HCT116 (cell line): ENCODE measurements at regions not wholly inside any gene's neighbourhood (a gene's known extent, or its start where the extent isn't known, plus 50 kb on each side); places are given as distances from the start of the nearest gene placed in this dataset.
"Not testable (repeated sequence)": the region's sequence is repeated elsewhere in the genome, so short reads cannot be mapped to it uniquely, and the experiment has no call there.

Source experiments
- ATAC-seq: fragments of 200-7000 bp; cut with Tn5 transposase; 2 replicates; pipeline ENCODE4 v1.9.1; 2020; ENCODE audit warnings: mild to moderate bottlenecking, moderate library complexity
- BruUV-seq: library from RNA; stranded (reverse); fragments of 400-500 nt; replicated peaks from 2 replicates; lab custom pipeline; 2021; lab: Mats Ljungman, UMichigan
- CTCF ChIA-PET: fragments of 300-600 bp; sonication (Branson Sonifier 250); formaldehyde crosslinking; loops from one replicate; lab custom pipeline; 2021; ENCODE audit warnings: antibody characterized with exemption; lab: Charles Lee
- POLR2A ChIA-PET: fragments of 300-600, 350-600 bp; sonication (Branson Sonifier 250); formaldehyde crosslinking; loops from one replicate; lab custom pipeline; 2021; ENCODE audit warnings: antibody characterized with exemption; lab: Charles Lee
- RAD21 ChIA-PET, 2 experiments: fragments of 300-600 bp; sonication (Branson Sonifier 250); formaldehyde crosslinking; loops; one replicate each; lab custom pipeline; 2023; ENCODE audit warnings: low total read pairs in 2 of 2; ENCODE audit not compliant: uncharacterized antibody in 2 of 2, unreplicated experiment in 2 of 2, low non-redundant PET in 1 of 2; lab: Charles Lee
- DNase-seq: peaks from one replicate; pipeline ENCODE4 v3.0.0-alpha.2; 2010; ENCODE audit warnings: low read depth, low spot score
- H2AFZ ChIP-seq: fragments of 200-600 bp; shearing (Covaris generic), sonication (generic); 2 replicates; pipeline ENCODE4 v1.6.1; 2017; ENCODE audit warnings: low read depth, mixed run types, mixed read lengths, antibody characterized with exemption, low read length; ENCODE audit not compliant: poor library complexity, severe bottlenecking
- H3K27ac ChIP-seq: 2 replicates; pipeline ENCODE4 v1.5.1; 2012; ENCODE audit warnings: low read depth, low read length
- H3K27me3 ChIP-seq: fragments of 200-600 bp; sonication (generic); 2 replicates; pipeline ENCODE4 v1.6.1; 2016; ENCODE audit warnings: mixed run types, low read length, mixed read lengths; ENCODE audit not compliant: insufficient read depth
- H3K36me3 ChIP-seq, 2 experiments: fragments of 200-500 bp in 1 of 2; fragments of 200-600 bp in 1 of 2; sonication (Bioruptor generic) in 1 of 2; sonication (generic) in 1 of 2; 2 replicates each; pipeline versions ENCODE4 v1.5.1 to v1.6.1; 2014 to 2016; ENCODE audit warnings: low read length in 2 of 2, inconsistent platforms in 1 of 2, mixed read lengths in 1 of 2, mixed run types in 1 of 2; ENCODE audit not compliant: insufficient read depth in 2 of 2, control insufficient read depth in 1 of 2
- H3K4me1 ChIP-seq, 2 experiments: fragments of 200-600 bp in 1 of 2; sonication (generic) in 1 of 2; 2 replicates each; pipeline versions ENCODE4 v1.5.1 to v1.6.1; 2012 to 2017; ENCODE audit warnings: low read length in 2 of 2, inconsistent platforms in 1 of 2, mild to moderate bottlenecking in 1 of 2, mixed read lengths in 1 of 2, mixed run types in 1 of 2, moderate library complexity in 1 of 2; ENCODE audit not compliant: insufficient read depth in 2 of 2, control insufficient read depth in 1 of 2
- H3K4me2 ChIP-seq: fragments of 200-600 bp; sonication (generic); 2 replicates; pipeline ENCODE4 v1.6.1; 2017; ENCODE audit warnings: mixed run types, low read length, mixed read lengths
- H3K4me3 ChIP-seq, 2 experiments: fragments of 200-600 bp in 1 of 2; sonication (generic) in 1 of 2; replicated peaks in 1 of 2; 2 replicates each; pipeline ENCODE4 v1.5.1; 2011 to 2016; ENCODE audit warnings: low read length in 2 of 2, control low read depth in 1 of 2, low read depth in 1 of 2, mild to moderate bottlenecking in 1 of 2, mixed read lengths in 1 of 2, mixed run types in 1 of 2
- H3K79me2 ChIP-seq: fragments of 200-600 bp; sonication (generic); 2 replicates; pipeline ENCODE4 v1.6.1; 2017; ENCODE audit warnings: mild to moderate bottlenecking, mixed run types, low read length, moderate library complexity, mixed read lengths; ENCODE audit not compliant: insufficient read depth
- H3K9ac ChIP-seq: fragments of 200-600 bp; sonication (generic); 2 replicates; pipeline ENCODE4 v1.6.1; 2016; ENCODE audit warnings: low read length, mixed read lengths
- H3K9me2 ChIP-seq: fragments of 200-600 bp; sonication (generic), shearing (Covaris generic); 2 replicates; pipeline ENCODE4 v1.6.1; 2017; ENCODE audit warnings: mixed run types, mild to moderate bottlenecking, moderate library complexity; ENCODE audit not compliant: insufficient read depth
- H3K9me3 ChIP-seq, 2 experiments: fragments of 200-500 bp in 1 of 2; fragments of 200-600 bp in 1 of 2; sonication (Bioruptor generic) in 1 of 2; sonication (generic) in 1 of 2; 2 replicates each; pipeline ENCODE4 v1.6.1; 2014 to 2017; ENCODE audit warnings: low read length in 2 of 2, mixed read lengths in 2 of 2, inconsistent platforms in 1 of 2, low read depth in 1 of 2, mild to moderate bottlenecking in 1 of 2, mixed run types in 1 of 2, moderate library complexity in 1 of 2; ENCODE audit not compliant: control insufficient read depth in 1 of 2, insufficient read depth in 1 of 2
- H4K20me1 ChIP-seq: fragments of 200-600 bp; sonication (generic), shearing (Covaris generic); 2 replicates; pipeline ENCODE4 v1.6.1; 2017; ENCODE audit warnings: mixed run types, mild to moderate bottlenecking, moderate library complexity; ENCODE audit not compliant: insufficient read depth
- ATF3 ChIP-seq: IDR thresholded peaks from 2 replicates; pipeline ENCODE4 v1.6.1; 2012
- CBX3 ChIP-seq: IDR thresholded peaks from 2 replicates; pipeline ENCODE4 v1.6.1; 2012; ENCODE audit warnings: low read depth
- ELF1 ChIP-seq: IDR thresholded peaks from 2 replicates; pipeline ENCODE4 v1.6.1; 2012; ENCODE audit warnings: low read depth, borderline replicate concordance
- EZH2phosphoT487 ChIP-seq: fragments of 200-600 bp; IDR thresholded peaks from 2 replicates; pipeline ENCODE4 v1.6.1; 2018; ENCODE audit warnings: antibody characterized with exemption, borderline replicate concordance
- FOSL1 ChIP-seq: IDR thresholded peaks from 2 replicates; pipeline ENCODE4 v1.6.1; 2012; ENCODE audit warnings: low read depth
- JUND ChIP-seq: IDR thresholded peaks from 2 replicates; pipeline ENCODE4 v1.6.1; 2012
- POLR2A ChIP-seq: IDR thresholded peaks from 2 replicates; pipeline ENCODE4 v1.7.0; 2011; ENCODE audit warnings: borderline replicate concordance; ENCODE audit not compliant: insufficient read depth, insufficient read length; ENCODE audit errors: extremely low read depth
- POLR2AphosphoS5 ChIP-seq: IDR thresholded peaks from 2 replicates; pipeline ENCODE4 v1.6.1; 2011; ENCODE audit warnings: mild to moderate bottlenecking, low read depth, low read length, moderate library complexity
- RAD21 ChIP-seq: IDR thresholded peaks from 2 replicates; pipeline ENCODE4 v1.6.1; 2012; ENCODE audit warnings: low read depth, mild to moderate bottlenecking
- REST ChIP-seq: IDR thresholded peaks from 2 replicates; pipeline ENCODE4 v1.6.1; 2012; ENCODE audit warnings: low read depth
- SP1 ChIP-seq: IDR thresholded peaks from 2 replicates; pipeline ENCODE4 v1.6.1; 2012; ENCODE audit warnings: low read depth
- YY1 ChIP-seq: IDR thresholded peaks from 2 replicates; pipeline ENCODE4 v1.6.1; 2011; ENCODE audit warnings: low read length, low read depth, moderate library complexity, mild to moderate bottlenecking; ENCODE audit not compliant: insufficient replicate concordance; ENCODE audit errors: extremely low read depth
- intact Hi-C: fragments of 100-400 bp; cut with micrococcal nuclease; formaldehyde crosslinking; loops from 2 replicates; pipeline ENCODE4 v1.10.0; 2022
- TF ChIP-seq, protein P1 (sequence below): IDR thresholded peaks from 2 replicates; pipeline ENCODE4 v1.6.1; 2011; ENCODE audit warnings: mild to moderate bottlenecking, low read length, moderate library complexity; ENCODE audit not compliant: insufficient replicate concordance; ENCODE audit errors: extremely low read depth
- TF ChIP-seq, protein P2 (sequence below): IDR thresholded peaks from 2 replicates; pipeline ENCODE4 v1.6.1; 2012

DNA sequence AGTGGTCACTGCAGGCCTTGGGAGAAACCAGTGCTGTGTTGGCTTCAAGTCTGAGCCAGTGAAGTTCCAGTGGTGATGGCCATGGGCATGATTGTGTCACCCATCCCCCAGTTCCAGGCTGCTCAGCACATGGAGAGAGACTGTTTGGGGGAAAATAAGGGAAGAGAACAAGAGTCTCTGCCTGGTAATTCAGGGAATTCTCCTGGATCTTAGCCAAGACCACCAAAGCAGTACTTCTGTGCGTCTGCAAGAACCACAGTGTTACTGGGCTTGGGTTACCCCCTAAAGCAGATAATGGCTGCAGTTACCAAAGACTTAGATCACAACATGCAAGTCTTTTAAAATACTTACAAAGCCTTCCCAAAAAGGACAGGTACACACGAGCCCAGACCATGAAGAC is 225.0 kb upstream of the SEMA3C start:
- Histone ChIP-seq H2AFZ (no peak overlapping the region), H4K20me1 (no peaks in the 10 kb centered on the region), H3K27ac (no peak overlapping the region), H3K4me3 (no peak overlapping the region), H3K79me2 (no peaks in the 10 kb centered on the region), H3K4me1 (no peaks in the 10 kb centered on the region), H3K36me3 (no peaks in the 10 kb centered on the region), H3K9me3 (no peaks in the 10 kb centered on the region), H3K9me2 (no peaks in the 10 kb centered on the region), H3K27me3 (no peaks in the 10 kb centered on the region), H3K4me2 (no peak overlapping the region), H3K9ac (no peak overlapping the region)
- BruUV-seq = no TSS peak
- RAD21 ChIA-PET = no interaction called here
- DNase-seq = no peak
- TF ChIP-seq ELF1 (no peak), JUND (no peak), ATF3 (no peak), FOSL1 (no peak), EZH2phosphoT487 (no peak), POLR2AphosphoS5 (no peak), YY1 (no peak), POLR2A (no peak), CBX3 (no peak), RAD21 (no peak), REST (no peak), SP1 (no peak)
- TF ChIP-seq, protein P1, sequence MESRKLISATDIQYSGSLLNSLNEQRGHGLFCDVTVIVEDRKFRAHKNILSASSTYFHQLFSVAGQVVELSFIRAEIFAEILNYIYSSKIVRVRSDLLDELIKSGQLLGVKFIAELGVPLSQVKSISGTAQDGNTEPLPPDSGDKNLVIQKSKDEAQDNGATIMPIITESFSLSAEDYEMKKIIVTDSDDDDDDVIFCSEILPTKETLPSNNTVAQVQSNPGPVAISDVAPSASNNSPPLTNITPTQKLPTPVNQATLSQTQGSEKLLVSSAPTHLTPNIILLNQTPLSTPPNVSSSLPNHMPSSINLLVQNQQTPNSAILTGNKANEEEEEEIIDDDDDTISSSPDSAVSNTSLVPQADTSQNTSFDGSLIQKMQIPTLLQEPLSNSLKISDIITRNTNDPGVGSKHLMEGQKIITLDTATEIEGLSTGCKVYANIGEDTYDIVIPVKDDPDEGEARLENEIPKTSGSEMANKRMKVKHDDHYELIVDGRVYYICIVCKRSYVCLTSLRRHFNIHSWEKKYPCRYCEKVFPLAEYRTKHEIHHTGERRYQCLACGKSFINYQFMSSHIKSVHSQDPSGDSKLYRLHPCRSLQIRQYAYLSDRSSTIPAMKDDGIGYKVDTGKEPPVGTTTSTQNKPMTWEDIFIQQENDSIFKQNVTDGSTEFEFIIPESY = no peak
- TF ChIP-seq, protein P2, sequence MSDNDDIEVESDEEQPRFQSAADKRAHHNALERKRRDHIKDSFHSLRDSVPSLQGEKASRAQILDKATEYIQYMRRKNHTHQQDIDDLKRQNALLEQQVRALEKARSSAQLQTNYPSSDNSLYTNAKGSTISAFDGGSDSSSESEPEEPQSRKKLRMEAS = no peak
- intact Hi-C loops = no loop called here
- CTCF ChIA-PET = no interaction called here
- ATAC-seq = no peak
- POLR2A ChIA-PET = no interaction called here

- H3K9ac ChIP-seq, ATAC-seq, H3K9me2 ChIP-seq, DNase-seq, H3K9me3 ChIP-seq, H3K27ac ChIP-seq, H3K79me2 ChIP-seq, RAD21 ChIA-PET, BruUV-seq, H3K4me1 ChIP-seq, POLR2A ChIA-PET, H3K4me3 ChIP-seq, H3K36me3 ChIP-seq, intact Hi-C loops, H3K4me2 ChIP-seq, H2AFZ ChIP-seq, H4K20me1 ChIP-seq, CTCF ChIA-PET, H3K27me3 ChIP-seq: not testable (repeated sequence)
These were observed 222.7 kb upstream of the SEMA3C start for GRCh38 chr7:81141257-81142205.
